Activated naive CD4-positive, alpha-beta T cell treated with anti-CD3 and anti-CD28 coated beads, Interleukin-2, amount 10 ng/mL, durations not matched to agents 7 days and 5 days (primary cell): ENCODE measurements at regions not wholly inside any gene's neighbourhood (a gene's known extent, or its start where the extent isn't known, plus 50 kb on each side); places are given as distances from the start of the nearest gene placed in this dataset.
A peak's percentile ranks its signal among the peaks of the same experiment; 100 is the strongest.
"Not testable (repeated sequence)": the region's sequence is repeated elsewhere in the genome, so short reads cannot be mapped to it uniquely, and the experiment has no call there.

Experiments
- CTCF ChIA-PET: fragments of 350-600 bp; sonication (Branson Sonifier 250); formaldehyde crosslinking; loops from one replicate; lab custom pipeline; 2021; ENCODE audit warnings: antibody characterized with exemption; lab: Charles Lee
- DNase-seq: peaks from one replicate; pipeline ENCODE4 v3.0.0-alpha.2; 2020
- H3K27ac Mint-ChIP-seq: one replicate; pipeline ENCODE4 v1.8.0; 2021; ENCODE audit warnings: mild to moderate bottlenecking, moderate library complexity, mixed read lengths
- H3K27me3 Mint-ChIP-seq: one replicate; pipeline ENCODE4 v1.8.0; 2021; ENCODE audit warnings: mild to moderate bottlenecking, mixed read lengths
- H3K36me3 Mint-ChIP-seq: one replicate; pipeline ENCODE4 v1.8.0; 2021; ENCODE audit warnings: mixed read lengths
- H3K4me1 Mint-ChIP-seq: one replicate; pipeline ENCODE4 v1.8.0; 2021; ENCODE audit warnings: mixed read lengths
- H3K4me3 Mint-ChIP-seq: one replicate; pipeline ENCODE4 v1.8.0; 2021; ENCODE audit warnings: mild to moderate bottlenecking, moderate library complexity, mixed read lengths
- H3K9me3 Mint-ChIP-seq: one replicate; pipeline ENCODE4 v1.8.0; 2021; ENCODE audit warnings: mixed read lengths

GRCh38 chr12:7591531-7591930 lies 74.2 kb downstream of the APOBEC1 start:
- Mint-ChIP-seq H3K27me3 (peaks cover 19% of the 10 kb centered on the region), H3K4me1 (no peaks in the 10 kb centered on the region), H3K27ac (no peak overlapping the region), H3K4me3 (no peak overlapping the region), H3K9me3 (peaks cover 1% of the 10 kb centered on the region), H3K36me3 (no peaks in the 10 kb centered on the region)
- CTCF ChIA-PET = interaction anchor here (1.2 kb wide), 1 partner anchor 46 kb away, joined by 3 read pairs; no protein-coding TSS in a partner anchor
- no peak for DNase-seq

GRCh38 chr12:7590085-7590484 lies 75.6 kb downstream of the APOBEC1 start:
- H3K36me3 Mint-ChIP-seq, CTCF ChIA-PET, H3K9me3 Mint-ChIP-seq, H3K4me1 Mint-ChIP-seq, DNase-seq, H3K4me3 Mint-ChIP-seq, H3K27ac Mint-ChIP-seq: not testable (repeated sequence)
- peaks cover 24% of the 10 kb centered on the region for H3K27me3 Mint-ChIP-seq

DNA sequence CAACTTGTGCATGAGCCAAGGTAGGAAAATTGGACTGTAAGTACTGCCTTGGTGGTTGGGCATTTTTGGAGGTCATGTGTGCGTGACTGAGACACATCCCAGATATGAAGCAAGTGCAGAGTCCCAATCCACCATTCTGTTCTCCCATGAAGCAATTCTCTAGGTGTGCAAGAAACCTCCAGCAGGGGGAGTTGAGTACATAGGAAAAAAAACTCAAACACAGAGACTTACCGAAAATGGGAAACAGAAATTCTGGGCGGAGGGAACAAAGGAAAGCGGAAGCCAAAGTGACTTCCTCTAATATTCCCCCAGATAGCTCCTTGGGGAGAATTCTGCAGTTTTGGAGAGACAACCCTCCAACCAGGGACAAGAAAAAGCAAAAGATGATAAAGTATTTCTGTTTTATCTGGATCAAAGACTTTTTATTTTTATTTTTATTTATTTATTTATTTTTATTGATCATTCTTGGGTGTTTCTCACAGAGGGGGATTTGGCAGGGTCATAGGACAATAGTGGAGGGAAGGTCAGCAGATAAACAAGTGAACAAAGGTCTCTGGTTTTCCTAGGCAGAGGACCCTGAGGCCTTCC lies 76.9 kb downstream of the APOBEC1 start:
- H3K27ac Mint-ChIP-seq, H3K36me3 Mint-ChIP-seq, H3K9me3 Mint-ChIP-seq, H3K4me1 Mint-ChIP-seq, H3K4me3 Mint-ChIP-seq: not testable (repeated sequence)
- peak; percentile 55 for DNase-seq
- CTCF ChIA-PET = interaction anchor here (1.0 to 2.6 kb wide), 3 partner anchors 48 to 53 kb away, joined by 3 to 17 read pairs (median 11); no protein-coding TSS in a partner anchor
- H3K27me3 Mint-ChIP-seq = peaks cover 15% of the 10 kb centered on the region

DNA sequence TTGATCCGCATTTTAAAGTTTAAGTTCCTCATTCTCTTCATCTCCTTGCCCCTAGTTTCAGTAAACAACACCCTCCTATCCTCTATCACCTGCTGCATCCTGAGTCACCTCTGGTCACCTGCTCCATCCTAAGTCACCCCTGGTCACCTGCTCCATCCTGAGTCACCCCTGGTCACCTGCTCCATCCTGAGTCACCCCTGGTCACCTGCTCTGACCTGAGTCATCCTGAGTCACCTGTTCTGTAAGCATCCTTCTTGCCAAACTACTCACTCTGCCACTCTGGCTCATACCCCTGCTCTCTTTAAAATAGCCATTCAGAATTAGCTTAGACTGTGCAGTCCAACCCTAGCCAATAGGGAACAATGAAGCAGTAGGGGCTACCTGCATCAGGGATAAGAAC lies 80.6 kb upstream of the CD163 start:
- H3K27ac Mint-ChIP-seq, CTCF ChIA-PET, H3K4me1 Mint-ChIP-seq, H3K4me3 Mint-ChIP-seq, DNase-seq, H3K36me3 Mint-ChIP-seq: not testable (repeated sequence)
- Mint-ChIP-seq H3K9me3 (peaks cover 15% of the 10 kb centered on the region), H3K27me3 (peaks cover 19% of the 10 kb centered on the region)

DNA sequence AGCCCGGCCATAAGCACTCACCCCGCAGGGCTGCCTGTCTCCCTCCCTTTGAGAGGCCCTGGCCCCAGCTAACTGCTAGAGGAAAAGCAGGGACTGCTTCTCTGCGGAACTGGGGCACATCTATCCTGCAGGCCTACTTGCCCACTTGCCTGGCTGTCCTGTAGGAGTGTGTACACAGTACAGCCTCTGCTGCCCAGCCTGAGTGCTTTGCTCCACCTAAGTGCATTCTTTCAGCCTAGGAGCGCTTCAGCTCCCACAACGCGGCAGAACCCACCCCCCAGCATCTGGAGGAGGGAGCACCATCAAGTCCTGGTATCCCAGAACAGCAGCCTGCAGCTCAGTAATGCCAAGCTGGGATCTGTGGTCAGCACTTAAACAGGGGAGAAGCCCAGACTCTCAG lies 79.9 kb upstream of the CD163 start:
- CTCF ChIA-PET = no interaction called here
- Mint-ChIP-seq H3K9me3 (peaks cover 15% of the 10 kb centered on the region), H3K27ac (no peak overlapping the region), H3K4me1 (no peaks in the 10 kb centered on the region), H3K36me3 (no peaks in the 10 kb centered on the region), H3K4me3 (no peak overlapping the region), H3K27me3 (peaks cover 19% of the 10 kb centered on the region)
- no peak for DNase-seq

DNA sequence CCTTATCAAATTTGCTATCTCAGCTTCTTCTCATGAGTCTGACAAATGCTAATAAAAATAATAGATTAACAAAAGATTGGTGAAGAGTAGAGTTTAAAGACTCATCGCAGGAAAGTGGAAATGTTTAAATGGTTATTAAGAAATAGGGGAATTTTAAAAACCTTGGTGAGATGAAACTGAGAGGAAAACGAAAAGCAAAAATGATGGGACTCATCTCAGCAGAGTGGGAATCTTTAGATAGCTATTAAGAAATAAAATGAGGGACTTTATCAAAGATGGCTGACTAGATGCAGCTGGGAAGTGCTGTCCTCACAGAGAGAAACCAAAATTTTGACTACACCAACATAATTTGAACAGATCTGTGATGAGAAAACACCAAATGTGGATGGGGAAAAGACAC lies 79.2 kb upstream of the CD163 start:
- H3K36me3 Mint-ChIP-seq = no peaks in the 10 kb centered on the region
- DNase-seq = no peak

DNA sequence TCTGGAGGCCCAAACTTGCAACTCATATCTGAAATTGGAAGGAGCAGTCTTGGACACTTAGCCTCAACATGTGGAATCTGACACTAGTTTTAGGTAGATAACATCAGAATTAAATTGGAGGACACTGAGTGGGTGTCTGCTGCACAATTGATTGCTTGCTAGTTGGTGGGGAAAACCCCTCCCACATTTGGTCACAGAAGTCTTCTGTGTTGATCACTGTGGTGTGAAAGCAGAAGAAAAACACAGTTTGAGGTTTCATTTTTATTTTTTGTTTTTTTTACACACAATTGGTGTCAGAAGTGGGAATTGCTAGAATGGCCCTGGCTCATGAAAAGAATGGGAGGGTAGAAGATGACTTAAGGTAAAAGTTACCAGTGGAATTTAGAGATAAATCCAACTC lies 78.0 kb upstream of the CD163 start:
- Mint-ChIP-seq H3K4me3 (no peak overlapping the region), H3K27me3 (peaks cover 19% of the 10 kb centered on the region), H3K9me3 (peaks cover 15% of the 10 kb centered on the region), H3K27ac (no peak overlapping the region), H3K4me1 (no peaks in the 10 kb centered on the region), H3K36me3 (no peaks in the 10 kb centered on the region)
- CTCF ChIA-PET = no interaction called here
- no peak for DNase-seq

More for the DNA sequence above, 79.2 kb upstream of the CD163 start:
- CTCF ChIA-PET = no interaction called here
- H3K27ac Mint-ChIP-seq = no peak overlapping the region
- no peaks in the 10 kb centered on the region for H3K4me1 Mint-ChIP-seq
- H3K9me3 Mint-ChIP-seq = peaks cover 15% of the 10 kb centered on the region
- H3K27me3 Mint-ChIP-seq = peaks cover 19% of the 10 kb centered on the region
- H3K4me3 Mint-ChIP-seq = no peak overlapping the region

GRCh38 chr12:7581046-7581445 lies 77.5 kb upstream of the CD163 start:
- DNase-seq = no peak
- H3K36me3 Mint-ChIP-seq = no peaks in the 10 kb centered on the region
- no peak overlapping the region for H3K4me3 Mint-ChIP-seq
- H3K27ac Mint-ChIP-seq = no peak overlapping the region
- no peaks in the 10 kb centered on the region for H3K4me1 Mint-ChIP-seq
- CTCF ChIA-PET = no interaction called here
- peaks cover 14% of the 10 kb centered on the region for H3K27me3 Mint-ChIP-seq
- peaks cover 15% of the 10 kb centered on the region for H3K9me3 Mint-ChIP-seq

DNA sequence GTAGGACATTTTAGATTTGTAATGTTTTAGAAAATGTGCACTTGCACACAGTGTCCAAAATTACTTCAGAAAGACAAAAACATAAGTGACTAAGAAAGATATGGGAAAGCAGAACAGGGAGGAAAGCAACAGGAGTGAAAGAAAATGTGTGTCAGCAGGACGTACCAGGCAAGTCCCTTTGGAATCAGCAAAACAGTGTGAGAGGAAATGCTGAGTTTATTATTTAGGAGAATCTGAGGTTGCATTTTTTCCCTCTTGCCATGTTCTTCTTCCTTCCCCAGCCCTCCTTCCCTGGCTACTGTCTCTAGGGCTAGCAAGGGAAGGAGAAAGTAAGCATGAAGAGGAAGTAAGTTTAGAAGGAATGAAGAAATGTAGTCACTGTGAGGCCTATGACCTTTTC lies 67.7 kb upstream of the CD163 start:
- H3K9me3 Mint-ChIP-seq = no peaks in the 10 kb centered on the region
- no peaks in the 10 kb centered on the region for H3K4me1 Mint-ChIP-seq
- no peak overlapping the region for H3K4me3 Mint-ChIP-seq
- CTCF ChIA-PET = no interaction called here
- no peak for DNase-seq
- H3K27ac Mint-ChIP-seq = no peak overlapping the region
- no peaks in the 10 kb centered on the region for H3K36me3 Mint-ChIP-seq
- peaks cover 13% of the 10 kb centered on the region for H3K27me3 Mint-ChIP-seq

GRCh38 chr12:7557227-7557626 lies 53.6 kb upstream of the CD163 start:
- Mint-ChIP-seq H3K9me3 (no peaks in the 10 kb centered on the region), H3K4me1 (no peaks in the 10 kb centered on the region), H3K4me3 (no peak overlapping the region), H3K27ac (no peak overlapping the region), H3K36me3 (peaks cover 2% of the 10 kb centered on the region), H3K27me3 (peaks cover 4% of the 10 kb centered on the region)
- no peak for DNase-seq
- CTCF ChIA-PET = no interaction called here

DNA sequence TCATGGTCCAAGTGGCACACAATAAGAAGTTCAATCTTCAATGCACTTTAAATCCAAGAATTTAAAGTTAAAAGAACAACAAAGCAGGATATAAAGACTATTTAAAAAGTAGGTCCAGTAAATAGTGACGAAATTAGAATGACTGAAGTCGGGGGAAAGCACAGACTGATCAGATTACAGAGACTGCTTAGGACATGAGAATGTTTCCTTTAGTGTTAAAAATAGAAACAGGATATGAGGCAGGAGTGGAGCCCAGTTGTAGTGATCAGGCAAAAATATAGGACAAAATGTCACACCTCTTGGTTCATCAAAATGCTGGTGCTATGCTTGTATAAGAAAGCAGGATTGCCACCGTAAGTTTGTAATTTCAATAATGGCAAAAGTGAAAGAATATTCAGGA lies 52.2 kb upstream of the CD163 start:
- H3K9me3 Mint-ChIP-seq = peaks cover 1% of the 10 kb centered on the region
- H3K27me3 Mint-ChIP-seq = peaks cover 4% of the 10 kb centered on the region
- CTCF ChIA-PET = no interaction called here
- no peaks in the 10 kb centered on the region for H3K36me3 Mint-ChIP-seq
- H3K4me3 Mint-ChIP-seq = no peak overlapping the region
- no peak overlapping the region for H3K27ac Mint-ChIP-seq
- DNase-seq = no peak
- H3K4me1 Mint-ChIP-seq = no peaks in the 10 kb centered on the region

GRCh38 chr12:7554831-7555230 lies 51.3 kb upstream of the CD163 start:
- H3K4me1 Mint-ChIP-seq, H3K27ac Mint-ChIP-seq, H3K27me3 Mint-ChIP-seq, DNase-seq, H3K4me3 Mint-ChIP-seq, H3K36me3 Mint-ChIP-seq, CTCF ChIA-PET, H3K9me3 Mint-ChIP-seq: not testable (repeated sequence)
